ENCODE measurements at regions not wholly inside any gene's neighbourhood (a gene's known extent, or its start where the extent isn't known, plus 50 kb on each side); places are given as distances from the start of the nearest gene placed in this dataset.

DNA sequence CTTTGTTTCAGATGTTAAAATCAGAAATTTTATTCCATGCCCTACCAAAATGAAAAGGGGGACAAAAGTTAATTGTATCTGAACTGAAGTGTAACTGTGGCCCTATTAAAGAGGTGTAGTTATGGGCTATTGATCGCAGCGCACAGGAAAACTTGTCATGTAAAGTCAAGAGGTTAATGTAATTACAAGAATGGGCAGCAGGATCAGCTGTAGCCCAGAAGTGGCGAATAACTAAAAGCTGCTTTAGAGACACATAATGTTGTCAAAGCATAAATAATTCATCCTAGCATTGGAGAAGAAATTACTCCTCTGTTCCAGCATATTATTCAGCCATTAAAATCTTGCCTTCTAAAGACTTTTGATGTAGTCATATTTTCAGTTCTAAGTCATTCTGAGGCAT is 211.8 kb downstream of the EPHA4 start:
- Histone ChIP-seq H3K4me1 (ENCODE audit: insufficient read depth, low read length) (no peaks in the 10 kb centered on the region), H2AFZ (ENCODE audit: low read length) (no peak overlapping the region), H3K27ac (ENCODE audit: low read length) (no peak overlapping the region), H3F3A (ENCODE audit: low read length, unreplicated experiment) (no peaks in the 10 kb centered on the region), H3K9ac (ENCODE audit: low read length) (no peak overlapping the region), H3K79me2 (ENCODE audit: low read length) (no peaks in the 10 kb centered on the region), H3K4me3 (ENCODE audit: low read length) (no peak overlapping the region), H3K4me2 (ENCODE audit: low read length) (no peak overlapping the region), H4K20me1 (ENCODE audit: low read length) (no peaks in the 10 kb centered on the region), H3K36me3 (ENCODE audit: low read depth, low read length) (no peaks in the 10 kb centered on the region), H3K9me3 (ENCODE audit: low read length) (no peaks in the 10 kb centered on the region), H3K9me2 (replicated peaks; ENCODE audit: low read length) (no peaks in the 10 kb centered on the region), H3K27me3 (ENCODE audit: low read length) (peaks cover 5% of the 10 kb centered on the region; the same call in 1 of the 2 replicates)
- DNase-seq, result no peak
- TF ChIP-seq EZH2phosphoT487 (IDR thresholded peaks at IDR 0.05; ENCODE audit: borderline replicate concordance, low read length) (no peak), EZH2 (IDR thresholded peaks at IDR 0.05; ENCODE audit: low read length, unreplicated experiment) (no peak), CTCF (conservative IDR thresholded peaks at IDR 0.05; ENCODE audit: low read depth, low read length) (no peak)
- no TSS peak for BruUV-seq (replicated peaks)
- intact Hi-C loops (cut with micrococcal nuclease), result no loop called here
- ChIA-PET CTCF (no interaction called here), POLR2A (ENCODE audit: unreplicated experiment) (no interaction called here)
- ATAC-seq, result no peak

GRCh38 chr2:221360742-221361141 is 211.4 kb downstream of the EPHA4 start:
- no peak for ATAC-seq
- intact Hi-C loops (cut with micrococcal nuclease), result no loop called here
- no peaks in the 10 kb centered on the region for H3K9me2 ChIP-seq (replicated peaks; ENCODE audit: low read length)
- H3K4me2 ChIP-seq (ENCODE audit: low read length), result no peak overlapping the region
- H3K27me3 ChIP-seq (ENCODE audit: low read length), result peaks cover 5% of the 10 kb centered on the region; the same call in 1 of the 2 replicates
- no peaks in the 10 kb centered on the region for H3K36me3 ChIP-seq (ENCODE audit: low read depth, low read length)
- H3K79me2 ChIP-seq (ENCODE audit: low read length), result no peaks in the 10 kb centered on the region
- H3K4me1 ChIP-seq (ENCODE audit: insufficient read depth, low read length), result no peaks in the 10 kb centered on the region
- POLR2A ChIA-PET (ENCODE audit: unreplicated experiment), result no interaction called here
- no peak overlapping the region for H3K9ac ChIP-seq (ENCODE audit: low read length)
- BruUV-seq (replicated peaks), result no TSS peak
- no peak for DNase-seq
- H2AFZ ChIP-seq (ENCODE audit: low read length), result no peak overlapping the region
- no peaks in the 10 kb centered on the region for H3F3A ChIP-seq (ENCODE audit: low read length, unreplicated experiment)
- CTCF ChIA-PET, result no interaction called here
- H4K20me1 ChIP-seq (ENCODE audit: low read length), result no peaks in the 10 kb centered on the region
- no peak overlapping the region for H3K4me3 ChIP-seq (ENCODE audit: low read length)
- H3K27ac ChIP-seq (ENCODE audit: low read length), result no peak overlapping the region
- TF ChIP-seq EZH2 (IDR thresholded peaks at IDR 0.05; ENCODE audit: low read length, unreplicated experiment) (no peak), CTCF (conservative IDR thresholded peaks at IDR 0.05; ENCODE audit: low read depth, low read length) (no peak), EZH2phosphoT487 (IDR thresholded peaks at IDR 0.05; ENCODE audit: borderline replicate concordance, low read length) (no peak)
- H3K9me3 ChIP-seq (ENCODE audit: low read length), result no peaks in the 10 kb centered on the region

GRCh38 chr2:221361633-221362032 is 210.5 kb downstream of the EPHA4 start:
- ChIA-PET CTCF (no interaction called here), POLR2A (ENCODE audit: unreplicated experiment) (no interaction called here)
- TF ChIP-seq EZH2 (IDR thresholded peaks at IDR 0.05; ENCODE audit: low read length, unreplicated experiment), result no peak
- TF ChIP-seq CTCF (conservative IDR thresholded peaks at IDR 0.05; ENCODE audit: low read depth, low read length), result no peak
- TF ChIP-seq EZH2phosphoT487 (IDR thresholded peaks at IDR 0.05; ENCODE audit: borderline replicate concordance, low read length), result no peak

More at GRCh38 chr2:221361633-221362032, 210.5 kb downstream of the EPHA4 start:
- Histone ChIP-seq H4K20me1 (ENCODE audit: low read length) (no peaks in the 10 kb centered on the region), H3K9me3 (ENCODE audit: low read length) (no peaks in the 10 kb centered on the region), H3K9ac (ENCODE audit: low read length) (no peak overlapping the region), H3K4me1 (ENCODE audit: insufficient read depth, low read length) (no peaks in the 10 kb centered on the region), H3K27me3 (ENCODE audit: low read length) (peaks cover 5% of the 10 kb centered on the region; the same call in 1 of the 2 replicates), H3K79me2 (ENCODE audit: low read length) (no peaks in the 10 kb centered on the region), H3K27ac (ENCODE audit: low read length) (no peak overlapping the region), H3K9me2 (replicated peaks; ENCODE audit: low read length) (no peaks in the 10 kb centered on the region), H3K4me2 (ENCODE audit: low read length) (no peak overlapping the region), H3F3A (ENCODE audit: low read length, unreplicated experiment) (no peaks in the 10 kb centered on the region), H3K36me3 (ENCODE audit: low read depth, low read length) (no peaks in the 10 kb centered on the region), H2AFZ (ENCODE audit: low read length) (no peak overlapping the region), H3K4me3 (ENCODE audit: low read length) (no peak overlapping the region)
- DNase-seq, result no peak
- no TSS peak for BruUV-seq (replicated peaks)
- intact Hi-C loops (cut with micrococcal nuclease), result no loop called here
- no peak for ATAC-seq
